Motor neuron (in vitro differentiated cells): ENCODE measurements at regions not wholly inside any gene's neighbourhood (a gene's known extent, or its start where the extent isn't known, plus 50 kb on each side); places are given as distances from the start of the nearest gene placed in this dataset.

Experiments
- ATAC-seq, 8 experiments: fragments of 200-7000 bp; cut with Tn5 transposase; replicated peaks in 6 of 8; 2 replicates each; pipeline ENCODE4 v1.8.0; 2021; ENCODE audit warnings: mild to moderate bottlenecking in 8 of 8, moderate library complexity in 8 of 8
- H3K27ac ChIP-seq, 2 donors: fragments of 250-450 bp; sonication (Bioruptor Pico); 2 replicates each; pipeline ENCODE4 v1.9.0; 2021; ENCODE audit warnings: antibody characterized with exemption in 2 of 2, mild to moderate bottlenecking in 2 of 2, moderate library complexity in 1 of 2
- H3K4me1 ChIP-seq, 2 donors: fragments of 250-450 bp; sonication (Bioruptor Pico); replicated peaks in 1 of 2; 2 replicates each; pipeline ENCODE4 v1.6.1; 2021; ENCODE audit warnings: antibody characterized with exemption in 2 of 2, mild to moderate bottlenecking in 2 of 2, moderate library complexity in 1 of 2
- H3K4me3 ChIP-seq, 5 donors: fragments of 250-450 bp; sonication (Bioruptor Pico); 2 replicates each; pipeline ENCODE4 v1.9.0; 2021; ENCODE audit warnings: antibody characterized with exemption in 5 of 5, mild to moderate bottlenecking in 5 of 5, moderate library complexity in 4 of 5
- WGBS, 10 experiments: fragments of 450-650 bp; shearing (Covaris generic); methylation state at CpG; one replicate each; pipeline ENCODE4 v1.0.0; 2022; 5-methylcytosine and 5-hydroxymethylcytosine counted together
- in situ Hi-C, 9 experiments: fragments of 400-800 bp; cut with MboI; loops; one replicate each; pipeline ENCODE4 v1.15.0; 2021; ENCODE audit warnings: low sequenced_read_pairs in 9 of 9, low pct_unique_long_range_greater_than_20kb in 2 of 9; ENCODE audit not compliant: unreplicated experiment in 9 of 9

DNA sequence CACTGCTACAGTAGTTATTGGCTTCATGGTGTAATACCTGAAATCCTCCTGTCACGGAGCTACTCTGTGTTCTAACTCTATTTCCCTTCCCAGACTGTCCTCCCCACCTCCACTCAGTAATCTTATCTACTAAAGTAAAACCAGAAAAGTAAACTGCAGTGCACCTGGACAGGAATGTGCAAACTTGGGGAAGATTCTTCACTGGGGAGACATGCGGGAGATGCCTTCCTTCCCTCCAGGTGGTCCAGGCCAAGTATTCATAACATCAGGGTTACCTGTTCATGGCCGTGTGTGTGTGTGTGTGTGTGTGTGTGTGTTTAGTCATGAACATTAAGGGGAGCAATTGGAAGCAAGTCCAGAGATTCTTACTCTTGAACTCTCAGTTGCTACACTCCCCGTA lies 84.1 kb downstream of the IFNG start:
- no peak overlapping the region for H3K4me3 ChIP-seq
- H3K4me1 ChIP-seq, result no peaks in the 10 kb centered on the region
- in situ Hi-C loops, result no loop called here
- no peak for ATAC-seq
- WGBS, 10 experiments, result 43 to 100% (median 84%) methylated on average over 1 to 4 of the region's 4 CpGs; no CpG with 5 or more reads in 2 of the 10 experiments
- H3K27ac ChIP-seq, result no peak overlapping the region

DNA sequence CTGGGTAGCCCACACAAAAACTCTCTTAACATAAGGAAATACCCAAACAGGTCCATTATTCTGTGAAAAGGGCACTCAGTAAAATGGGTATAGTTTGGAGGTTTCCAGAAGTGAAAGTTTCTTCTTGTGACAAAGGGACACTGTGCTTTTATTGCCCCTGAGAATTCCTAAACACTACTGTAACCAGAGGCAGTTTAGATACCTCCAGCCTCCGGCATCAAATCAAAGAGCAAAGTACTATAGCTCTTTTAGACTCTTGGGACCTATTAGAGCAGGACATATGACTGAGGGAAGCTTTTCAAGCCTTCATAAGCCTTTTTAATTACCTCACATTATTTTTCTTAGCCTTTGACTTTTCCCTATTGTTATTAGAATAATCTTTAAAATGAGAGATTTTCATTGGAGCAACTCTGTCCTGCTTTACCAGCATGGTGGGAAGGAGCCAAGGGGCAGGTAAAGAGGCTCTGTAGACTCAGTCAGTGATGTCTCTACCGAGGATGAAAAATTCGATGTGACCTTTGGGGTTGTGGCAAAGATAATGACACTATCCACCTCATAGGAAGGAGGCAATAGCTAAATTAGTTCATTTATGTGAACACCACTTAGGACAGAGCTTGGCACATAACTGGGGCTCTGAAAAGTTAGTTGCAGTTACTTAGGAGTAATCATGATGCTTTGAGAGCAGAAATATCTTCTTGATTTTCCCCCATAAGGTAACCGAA lies 85.1 kb downstream of the IFNG start:
- no peak for ATAC-seq
- no peak overlapping the region for H3K4me3 ChIP-seq
- no peak overlapping the region for H3K27ac ChIP-seq
- WGBS, 10 experiments, result 38 to 95% (median 83%) methylated on average over 1 to 4 of the region's 4 CpGs
- in situ Hi-C loops, result no loop called here
- H3K4me1 ChIP-seq, result no peaks in the 10 kb centered on the region

DNA sequence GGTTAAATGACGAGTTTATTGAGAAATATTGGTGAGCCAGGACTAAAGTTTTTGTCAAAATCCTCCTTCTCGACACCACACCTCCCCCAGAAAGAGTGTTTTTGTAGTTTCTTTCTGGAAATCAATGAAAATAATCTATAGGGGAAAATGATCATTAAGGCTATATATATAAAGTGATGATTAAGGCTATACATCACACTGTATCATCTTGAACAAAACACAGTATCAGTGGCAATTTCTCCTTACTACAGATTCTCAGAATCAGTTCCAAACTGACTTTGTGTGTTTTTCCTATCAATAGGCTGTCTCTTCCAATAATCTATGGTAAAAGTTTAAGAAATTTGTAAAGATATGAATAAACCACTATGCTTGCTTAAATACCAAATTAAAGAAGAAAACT lies 81.7 kb downstream of the IFNG-AS1 start:
- no peak overlapping the region for H3K27ac ChIP-seq
- in situ Hi-C loops, result no loop called here
- no peak overlapping the region for H3K4me3 ChIP-seq
- no peaks in the 10 kb centered on the region for H3K4me1 ChIP-seq
- no peak for ATAC-seq
- WGBS, 10 experiments, result 0 to 74% (median 41%) methylated on average over 1 to 2 of the region's 2 CpGs; no CpG with 5 or more reads in 2 of the 10 experiments
